ENCODE measurements at regions not wholly inside any gene's neighbourhood (a gene's known extent, or its start where the extent isn't known, plus 50 kb on each side); places are given as distances from the start of the nearest gene placed in this dataset.

DNA sequence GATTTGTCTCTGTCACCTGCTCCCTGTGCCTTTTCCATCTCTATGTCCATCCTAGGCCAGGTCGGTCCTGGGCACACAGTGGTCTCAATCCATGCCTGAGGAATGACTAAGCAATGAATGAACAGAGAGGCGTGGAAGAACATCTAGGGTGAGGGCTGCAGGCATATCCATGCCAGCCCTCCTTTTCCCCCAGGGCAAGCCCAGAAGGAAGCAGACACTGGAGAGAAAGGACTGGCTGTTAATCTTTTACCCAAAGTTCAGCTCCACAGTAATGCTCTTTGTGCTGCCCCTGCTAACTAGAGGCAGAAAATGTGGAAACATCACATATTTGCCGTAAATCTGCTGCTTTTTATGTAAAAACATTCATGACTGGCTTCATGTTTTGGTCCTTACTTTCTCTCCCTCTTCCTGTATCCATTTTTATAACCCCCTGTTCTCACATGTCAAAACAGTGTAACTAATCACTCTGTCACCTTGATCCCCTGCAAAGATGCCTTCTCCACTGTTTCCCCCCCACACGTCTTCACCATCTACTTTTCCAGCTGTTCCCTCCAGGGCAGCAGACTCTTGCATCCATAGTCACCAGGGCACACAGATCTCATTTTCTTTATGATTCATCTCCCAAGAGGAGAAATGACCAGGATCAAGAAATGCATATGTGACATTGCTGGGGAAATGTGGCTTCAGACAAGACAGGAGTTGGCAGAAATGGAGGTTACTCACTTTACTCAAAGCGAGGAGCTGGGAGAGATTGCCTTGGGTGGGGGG, 166.4 kb upstream of the PROX1 start:
- no peak for DNase-seq

DNA sequence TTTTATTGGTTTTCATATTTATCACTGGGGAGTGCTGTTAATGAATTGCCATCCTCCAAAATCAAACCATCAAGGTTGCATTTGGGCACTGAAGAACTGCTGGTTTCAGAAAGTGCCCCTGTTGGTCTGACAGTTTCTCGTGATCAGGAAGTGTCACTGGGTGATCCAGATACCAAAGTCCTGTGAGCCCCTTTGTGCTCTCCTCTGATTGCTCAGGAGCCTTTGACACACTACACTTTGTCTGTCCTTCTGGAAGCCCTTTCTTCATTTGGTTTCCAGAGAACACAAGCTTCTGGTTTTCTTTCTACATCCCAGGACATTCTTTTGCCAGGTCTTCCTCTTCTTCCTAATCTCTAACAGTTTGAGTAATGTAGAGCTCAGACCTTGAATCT, 165.8 kb upstream of the PROX1 start:
- no peak for DNase-seq

DNA sequence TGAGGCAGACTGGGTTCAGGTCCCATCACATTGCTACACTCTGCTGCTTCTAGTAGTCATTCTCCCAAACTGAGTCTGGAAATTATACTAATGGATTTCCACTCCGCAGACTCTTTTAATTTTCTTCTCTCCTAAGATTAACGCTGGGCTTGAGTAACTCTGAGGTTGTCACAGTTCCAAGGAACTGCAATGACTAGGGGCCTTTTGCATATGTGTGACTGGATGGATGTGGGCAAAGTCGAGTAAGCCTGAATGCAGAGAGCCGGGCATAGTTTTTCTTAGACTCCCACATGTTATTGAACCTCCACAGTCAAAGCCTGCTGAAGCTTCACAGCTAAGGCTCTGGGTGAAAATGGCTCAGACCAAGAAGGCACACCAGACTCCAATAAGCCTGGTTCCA, 160.9 kb upstream of the PROX1 start:
- no peak for DNase-seq

DNA sequence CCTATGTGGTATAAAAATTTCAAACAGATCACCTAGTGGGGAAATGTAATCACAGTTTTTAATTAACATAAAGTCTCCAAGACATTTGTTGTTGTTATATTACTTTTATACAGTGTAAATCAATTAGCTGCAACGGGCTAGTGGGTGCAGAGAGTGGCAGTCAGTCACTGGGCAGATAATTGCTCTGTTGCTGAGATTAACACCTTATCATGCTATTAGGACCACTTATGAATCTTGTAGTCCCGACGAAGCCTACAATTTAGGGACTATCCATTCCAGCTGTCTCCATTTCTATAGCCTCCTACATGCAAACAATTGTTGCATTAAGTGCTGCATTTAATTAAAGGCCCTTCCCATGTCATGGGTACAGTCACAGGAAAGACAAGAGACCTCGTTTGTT, 158.9 kb upstream of the PROX1 start:
- DNase-seq: no peak

DNA sequence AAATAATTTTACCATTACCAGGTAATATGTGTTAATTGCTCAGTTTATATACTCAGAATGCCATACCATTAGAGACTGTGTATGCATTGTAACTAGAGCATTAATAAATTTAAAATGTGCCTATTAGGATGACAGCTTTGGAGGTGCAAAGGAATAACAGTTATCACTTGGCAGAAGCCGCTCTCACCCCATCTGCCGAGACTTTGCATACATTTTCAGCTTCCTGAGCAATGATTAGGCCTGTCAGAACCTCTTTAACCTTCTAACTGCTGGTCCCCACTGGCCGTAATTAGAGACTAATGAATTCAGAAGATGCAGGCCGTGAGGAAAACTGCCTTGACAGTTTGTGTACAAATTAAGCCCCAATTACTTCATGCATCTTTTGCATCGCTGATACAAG, 158.0 kb upstream of the PROX1 start:
- DNase-seq: no peak

DNA sequence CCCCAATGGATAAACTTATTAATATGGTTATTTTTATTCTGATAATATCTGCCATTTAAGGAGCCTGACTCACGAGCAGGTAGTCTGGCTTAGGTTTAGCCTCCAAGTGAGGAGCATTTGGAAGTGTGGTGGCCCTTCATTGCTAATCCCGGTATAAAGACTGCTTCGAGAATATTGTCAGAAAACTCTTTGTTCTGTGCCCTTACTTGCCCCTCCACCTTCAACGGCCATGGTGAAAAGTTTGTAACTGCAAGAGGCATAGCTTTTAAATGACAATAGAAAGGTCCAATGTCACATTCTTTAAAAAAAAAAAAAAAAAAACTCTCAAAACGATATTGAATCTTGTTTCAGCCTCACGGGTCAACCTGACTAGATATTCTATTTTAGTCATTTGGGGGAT, 157.4 kb upstream of the PROX1 start:
- no peak for DNase-seq

DNA sequence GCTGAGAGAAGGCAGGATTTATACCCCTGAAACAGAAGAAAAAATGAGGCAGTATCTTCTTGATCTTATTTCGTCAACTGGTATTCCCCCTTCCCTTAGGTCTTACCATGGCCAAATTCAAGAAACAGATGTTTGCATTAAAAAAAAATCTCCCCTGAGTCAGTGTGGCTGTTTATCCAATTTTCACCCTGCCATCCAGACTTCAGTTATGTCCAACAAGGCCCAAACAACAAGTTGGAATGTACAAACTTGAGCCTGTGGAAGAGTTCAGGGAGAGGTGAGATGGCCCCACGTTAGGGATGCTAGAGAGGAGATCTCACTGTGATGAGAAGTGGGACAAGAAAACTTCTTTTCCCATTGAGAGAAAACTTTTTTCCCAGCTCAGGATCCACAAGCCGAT, 147.2 kb upstream of the PROX1 start:
- no peak for DNase-seq

DNA sequence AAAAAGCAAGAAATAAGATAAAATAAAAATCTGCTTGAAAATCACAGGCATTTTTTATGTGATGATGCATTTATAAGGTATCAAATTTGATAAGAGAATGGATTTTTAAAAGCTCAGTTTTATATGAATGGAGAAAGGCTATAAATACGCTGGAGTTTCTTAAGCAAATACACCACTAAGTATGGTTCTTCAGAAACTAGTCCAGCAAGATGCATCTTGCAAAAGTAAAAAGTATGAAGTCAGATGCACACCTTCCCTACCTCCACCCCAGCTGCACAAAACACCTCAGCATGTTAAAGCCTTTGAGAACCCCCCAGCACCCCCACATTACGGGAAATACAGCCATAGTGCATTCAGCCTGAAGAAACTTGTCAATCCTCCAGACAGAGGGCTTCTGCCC, 143.1 kb upstream of the PROX1 start:
- DNase-seq: no peak

DNA sequence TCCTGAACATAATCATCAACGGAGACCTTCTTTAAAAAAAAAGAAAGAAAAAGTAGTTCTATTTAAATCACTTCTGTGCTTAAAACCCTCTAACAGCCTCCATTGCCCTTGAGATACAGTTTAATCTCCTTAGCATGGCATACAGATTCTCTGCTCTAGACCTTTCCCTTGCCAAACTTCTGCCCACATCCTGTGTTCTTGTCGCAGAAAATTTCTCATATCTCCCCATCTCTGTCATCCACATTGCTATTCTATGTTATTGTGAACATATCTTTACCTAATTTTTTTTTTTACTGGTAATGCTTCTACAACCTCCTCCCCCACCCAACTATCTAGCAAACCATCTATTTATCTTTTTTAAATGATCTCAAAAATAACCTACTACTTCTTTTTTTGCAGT, 135.7 kb upstream of the PROX1 start:
- DNase-seq: peak in 1 of 4 experiments; percentile 3

DNA sequence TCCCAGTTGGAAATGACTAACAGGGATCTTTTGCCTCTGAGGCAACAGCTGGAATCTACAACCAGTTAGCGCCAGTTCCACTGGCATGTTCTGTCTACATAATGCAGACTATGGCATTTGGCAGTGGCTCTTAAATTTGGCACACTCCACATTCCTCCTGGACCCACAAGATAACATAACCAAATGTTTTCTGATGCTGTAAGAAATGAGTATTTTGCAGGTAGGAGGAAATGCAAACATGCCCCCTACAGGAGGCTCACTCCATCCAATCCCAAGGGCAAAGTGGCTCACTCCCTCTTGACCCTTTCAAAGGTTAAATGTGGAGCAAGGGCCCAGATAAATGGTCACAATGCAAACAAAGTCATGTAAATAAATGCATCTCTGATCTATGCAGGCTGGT, 129.2 kb upstream of the PROX1 start:
- no peak for DNase-seq

DNA sequence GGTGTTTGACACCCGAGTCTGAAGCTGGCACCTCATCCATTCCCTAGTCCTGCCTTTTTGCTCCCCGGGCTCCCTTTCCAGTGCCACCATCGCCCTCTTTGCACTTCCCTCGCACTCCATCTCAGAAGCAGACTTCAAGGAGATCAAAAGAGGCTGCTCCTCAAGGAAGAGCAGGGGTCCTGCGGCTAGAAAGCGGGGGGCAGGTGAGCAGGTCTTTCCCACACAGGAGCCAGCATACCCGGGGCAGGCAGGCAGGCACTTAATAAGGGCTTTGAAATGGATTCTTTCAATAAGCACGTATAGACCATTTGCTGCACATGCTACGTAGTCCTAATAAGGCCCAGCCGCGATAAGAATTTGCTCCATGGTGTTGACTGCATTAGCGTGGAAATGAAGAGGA, 125.9 kb upstream of the PROX1 start:
- DNase-seq: no peak

DNA sequence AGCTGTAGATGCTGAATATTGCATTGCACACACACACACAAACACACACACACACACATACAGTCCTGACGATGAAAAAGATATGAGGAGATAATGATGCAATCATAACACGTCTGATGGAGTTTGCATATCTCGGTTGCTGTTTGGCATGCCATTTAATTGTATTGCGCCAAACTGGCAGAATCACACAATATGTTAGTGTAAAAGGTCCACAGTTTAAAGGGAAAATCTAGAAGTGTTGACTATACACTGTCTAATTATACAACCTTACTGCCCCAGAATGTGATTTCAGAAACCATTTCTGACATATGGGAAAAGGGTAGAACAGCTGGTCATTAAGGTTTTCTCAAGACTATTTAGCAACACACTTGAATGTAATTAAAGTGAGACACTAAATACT, 123.7 kb upstream of the PROX1 start:
- DNase-seq: no peak

DNA sequence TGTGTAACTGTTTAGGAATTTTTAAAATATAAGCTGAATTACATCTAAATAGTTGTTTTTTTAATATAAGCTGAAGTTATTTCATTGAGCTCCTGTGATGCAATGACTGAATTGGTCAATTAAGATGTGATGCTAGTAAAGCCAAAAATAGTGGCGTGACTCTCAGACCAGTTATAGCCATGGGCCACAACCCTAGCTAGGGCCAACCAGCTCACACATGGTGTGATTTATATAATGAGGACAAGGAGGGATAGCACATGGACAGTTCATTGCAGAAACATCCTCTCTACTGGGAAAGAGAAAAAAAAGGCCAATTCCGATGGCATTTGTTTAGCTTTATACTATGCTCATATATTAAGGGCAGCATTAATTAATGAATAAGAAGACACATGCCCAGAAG, 119.3 kb upstream of the PROX1 start:
- no peak for DNase-seq

DNA sequence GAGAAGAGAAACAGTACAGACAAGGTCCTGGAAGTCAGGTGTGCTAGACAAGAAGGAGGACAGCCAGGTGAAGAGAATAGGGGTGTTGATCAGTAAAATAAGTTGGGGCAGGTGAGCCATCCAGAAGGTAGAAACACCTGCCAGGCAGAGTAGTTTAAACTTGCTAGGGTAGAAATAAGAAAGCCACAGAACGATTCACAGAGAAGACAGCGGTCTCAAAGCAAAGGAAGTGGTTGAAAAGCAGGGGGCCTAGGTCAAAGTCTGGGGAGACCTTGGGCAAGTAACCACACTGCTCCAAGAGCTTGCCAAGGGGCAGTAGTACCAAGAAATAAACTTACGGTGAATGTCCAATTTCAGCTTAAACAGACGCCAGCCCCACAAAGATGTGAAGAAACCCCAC, 116.6 kb upstream of the PROX1 start:
- DNase-seq: no peak

DNA sequence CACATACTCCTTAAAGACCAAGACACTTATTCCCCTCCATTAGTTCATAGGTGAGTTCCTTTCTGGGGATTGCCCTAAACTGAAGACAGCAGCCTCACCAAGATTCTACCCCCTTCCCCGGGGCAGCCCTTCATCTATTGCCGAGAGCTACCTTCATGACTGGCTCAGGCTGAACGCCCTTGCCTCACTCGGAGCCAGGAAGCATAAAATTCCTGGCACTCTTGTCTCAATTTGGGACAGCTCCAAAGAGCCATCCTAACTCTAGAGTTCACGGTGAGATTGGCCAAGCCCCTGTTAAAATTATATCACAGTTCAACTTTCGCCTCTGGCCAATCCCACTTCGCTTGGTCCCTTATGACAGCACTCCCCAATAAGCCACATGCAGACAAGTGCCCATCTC, 113.0 kb upstream of the PROX1 start:
- DNase-seq: no peak

DNA sequence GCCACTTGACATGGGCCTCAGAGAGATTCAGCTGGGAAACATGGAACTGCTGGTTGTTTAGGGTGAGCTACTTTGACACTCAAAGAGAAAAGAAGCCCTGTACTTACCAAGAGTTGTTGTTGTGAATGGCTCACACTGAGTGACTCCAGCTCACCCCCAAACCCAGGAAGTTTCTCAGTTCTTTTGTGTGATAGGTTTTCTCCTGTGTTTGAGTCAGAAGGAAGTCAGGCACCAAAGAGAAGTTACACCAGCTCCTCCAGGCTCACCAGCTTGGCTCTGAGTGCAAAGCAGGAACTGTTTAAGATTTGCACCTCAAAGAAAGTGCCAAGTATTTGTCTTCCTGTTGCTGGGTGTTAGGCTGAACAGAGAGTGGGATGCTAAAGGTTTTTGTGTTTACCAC, 111.2 kb upstream of the PROX1 start:
- DNase-seq: no peak

DNA sequence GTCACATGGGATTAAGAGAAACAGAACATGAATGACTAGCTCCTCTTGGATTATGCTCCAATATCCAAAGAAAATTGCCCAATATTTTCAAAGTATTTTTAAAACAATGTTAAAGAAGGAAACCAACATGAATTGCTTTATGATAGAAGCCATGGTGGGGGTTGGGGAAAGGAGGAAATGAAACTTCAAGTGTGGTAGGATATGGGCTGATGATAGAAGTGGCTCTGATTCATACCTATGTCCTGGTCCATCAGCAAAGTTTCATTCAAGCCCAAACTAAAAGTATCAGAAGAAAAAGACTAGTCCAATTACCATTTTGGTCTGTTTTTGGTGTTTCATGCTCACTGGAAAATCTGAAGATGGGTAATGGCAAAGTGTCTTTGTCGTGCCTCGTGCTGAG, 104.2 kb upstream of the PROX1 start:
- no peak for DNase-seq

DNA sequence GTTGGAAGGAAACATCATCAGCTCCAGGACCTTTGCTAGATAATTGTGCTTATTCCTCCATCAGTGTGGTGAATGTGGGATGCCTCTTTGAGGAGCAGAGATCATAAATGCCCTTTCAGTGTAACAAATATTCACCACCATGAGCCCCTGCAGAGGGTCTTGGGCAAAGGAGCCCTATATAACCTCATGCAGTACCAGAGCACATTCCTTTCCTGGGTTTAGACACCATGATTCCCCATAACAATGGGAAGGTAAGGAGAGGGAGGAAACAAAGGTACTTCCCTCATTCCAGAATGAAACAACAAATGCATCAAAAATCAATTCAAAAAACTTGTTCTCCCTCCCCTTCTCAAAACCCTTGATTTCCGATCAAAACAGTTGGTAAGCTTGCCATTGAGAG, 103.4 kb upstream of the PROX1 start:
- DNase-seq: no peak

DNA sequence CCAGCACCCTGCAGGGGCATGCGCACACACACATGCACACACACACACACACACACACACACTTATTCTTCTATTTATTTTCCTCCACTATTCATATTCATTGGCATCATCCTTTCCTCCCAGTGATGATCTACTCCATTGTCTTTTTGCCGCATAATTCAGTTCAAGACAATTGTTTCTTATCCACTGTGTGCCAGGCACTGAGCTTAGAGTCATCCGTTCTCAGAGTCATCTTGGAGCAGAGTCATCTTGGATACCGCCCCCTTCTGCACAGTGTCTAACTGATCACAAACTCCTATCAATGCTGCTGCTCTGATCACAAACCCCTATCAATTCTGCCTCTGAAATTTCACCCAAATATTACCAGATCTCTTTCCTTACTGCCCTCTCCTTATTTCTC, 102.8 kb upstream of the PROX1 start:
- no peak for DNase-seq

DNA sequence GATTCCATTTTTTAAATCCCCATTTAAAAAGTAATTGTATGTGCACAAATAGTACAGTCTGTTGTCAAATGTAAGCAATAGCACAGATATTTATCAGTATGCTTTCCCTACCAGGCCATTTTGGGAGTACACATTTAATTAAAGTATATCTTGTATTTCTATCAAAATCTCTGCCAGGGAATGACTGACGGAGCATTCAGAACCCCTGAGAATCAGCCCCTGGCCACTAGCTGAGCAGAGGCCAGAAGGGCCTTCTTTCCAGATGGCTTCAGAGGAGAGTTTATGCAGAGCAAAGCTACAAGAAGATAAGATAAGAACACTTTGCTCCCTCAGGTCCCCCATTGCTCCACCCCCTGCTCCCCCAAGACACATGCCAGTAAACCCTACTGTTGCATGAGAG, 99.9 kb upstream of the PROX1 start:
- no peak for DNase-seq

DNA sequence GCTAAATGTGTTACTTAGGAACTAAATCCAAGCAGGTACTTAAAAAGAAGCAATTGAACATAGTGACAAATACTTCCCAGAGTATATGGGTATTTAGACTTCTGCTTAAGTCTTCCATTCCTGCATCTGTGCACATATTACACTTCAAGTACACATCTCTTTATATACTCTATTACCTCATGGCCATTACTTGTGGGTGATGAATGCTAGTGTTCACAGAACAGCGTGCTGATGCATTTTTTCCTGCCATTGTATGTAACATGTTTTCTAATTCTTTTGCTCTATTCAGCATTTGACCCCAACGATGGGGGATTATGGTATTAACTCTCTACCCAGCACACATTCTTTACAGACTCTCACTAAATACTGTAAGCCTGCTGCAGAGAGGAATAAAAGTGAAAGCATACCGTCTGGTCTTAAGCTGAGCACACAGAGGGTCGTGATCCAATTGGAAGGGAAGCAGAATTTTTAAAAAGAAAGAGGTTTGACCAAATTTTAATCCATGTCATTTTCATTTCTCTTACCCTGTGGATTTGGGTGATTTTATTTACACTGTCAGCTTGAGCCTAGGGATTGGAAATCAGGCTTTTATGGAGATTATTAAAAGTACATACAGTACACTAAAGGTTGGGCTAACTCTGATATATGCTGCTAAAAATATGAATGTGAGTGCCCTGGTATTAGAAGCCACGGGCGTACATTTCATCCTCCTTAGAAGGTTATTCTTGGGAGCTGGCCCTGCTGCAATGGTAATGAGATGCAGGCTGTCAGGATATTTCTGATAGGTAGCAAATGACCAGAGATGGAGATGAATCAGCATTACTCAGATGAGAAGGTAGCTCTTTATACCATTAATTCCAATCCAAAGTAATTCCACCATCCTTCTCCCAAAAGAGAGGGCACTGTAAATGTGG, 95.5 kb upstream of the PROX1 start:
- no peak for DNase-seq

DNA sequence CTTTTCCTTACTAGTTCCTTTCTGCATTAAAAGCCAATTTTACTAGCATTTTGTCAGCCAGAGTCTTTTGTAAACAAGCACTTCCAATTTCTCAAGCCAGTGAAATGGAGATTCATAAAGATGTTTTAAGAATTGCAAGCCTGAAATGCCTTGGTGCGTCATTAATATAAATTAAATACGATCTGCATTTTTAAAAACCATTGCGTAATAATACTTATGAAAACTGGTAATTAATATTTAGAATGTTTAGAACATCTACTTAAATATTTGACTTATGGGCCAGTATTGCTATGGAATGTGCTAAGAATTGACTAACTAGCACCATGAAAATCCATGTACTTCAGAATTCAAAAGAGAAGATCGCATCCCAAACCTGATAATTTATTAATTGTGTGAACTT, 89.1 kb upstream of the PROX1 start:
- DNase-seq: no peak

DNA sequence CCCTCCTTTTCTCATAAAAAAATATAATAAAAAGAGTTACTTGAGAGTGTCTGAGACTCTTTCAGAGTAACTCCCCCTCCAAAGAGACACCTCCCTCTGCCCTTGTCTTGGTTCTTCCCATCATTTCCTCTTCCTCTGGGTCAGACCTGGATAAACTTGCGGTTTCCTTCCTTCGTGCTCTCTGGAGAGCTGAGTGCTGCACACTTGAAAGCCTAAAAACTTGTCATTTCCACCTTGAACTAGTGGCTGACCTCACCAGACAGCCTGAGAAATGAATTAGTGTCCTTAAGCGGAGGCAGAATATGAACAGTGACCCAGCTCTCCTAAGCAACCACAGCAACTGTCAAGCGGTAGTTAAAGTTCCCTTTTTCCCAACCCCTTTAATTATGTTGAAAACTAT, 88.4 kb upstream of the PROX1 start:
- no peak for DNase-seq

DNA sequence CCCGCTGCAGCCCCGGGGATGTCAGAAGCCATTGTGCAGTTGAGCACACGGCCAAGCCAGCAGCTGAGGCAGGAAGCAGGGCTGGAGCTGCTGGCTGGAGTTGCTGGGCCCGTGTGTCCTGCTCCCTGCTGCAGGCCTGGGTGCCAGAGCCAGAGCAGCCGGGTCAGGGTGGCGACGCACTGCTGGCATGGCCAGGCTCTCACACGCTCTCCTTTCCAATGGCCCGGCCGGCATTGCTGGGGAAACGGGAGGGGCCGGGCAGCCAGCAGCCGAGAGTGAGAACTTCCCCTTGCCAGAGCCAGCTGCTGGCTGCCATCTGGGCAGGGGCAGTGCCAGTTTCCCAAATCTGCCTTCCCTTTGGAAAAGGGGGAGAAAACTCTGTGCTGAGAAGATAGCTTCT, 82.4 kb upstream of the PROX1 start:
- no peak for DNase-seq

DNA sequence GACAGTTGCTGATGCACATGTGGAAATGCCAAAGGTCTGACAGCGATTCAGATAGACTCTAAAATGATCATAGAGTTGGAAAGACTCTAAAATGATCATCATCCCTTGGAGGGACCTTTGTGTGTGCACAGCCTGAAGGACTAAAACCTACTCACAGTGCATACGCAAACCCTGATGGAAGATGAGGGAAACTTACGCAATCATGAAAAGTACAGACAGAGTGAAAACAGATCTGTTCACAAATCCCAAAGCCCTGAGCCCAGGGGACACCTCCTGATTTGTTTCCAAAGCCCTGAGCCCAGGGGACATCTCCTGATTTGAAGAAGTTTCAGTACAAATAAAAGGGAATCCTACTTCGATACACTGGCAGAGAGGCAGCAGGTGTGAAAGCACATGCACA, 79.3 kb upstream of the PROX1 start:
- DNase-seq: no peak

Data from activated naive CD4-positive, alpha-beta T cell (primary cell).